HCT116 (cell line): ENCODE measurements at regions not wholly inside any gene's neighbourhood (a gene's known extent, or its start where the extent isn't known, plus 50 kb on each side); places are given as distances from the start of the nearest gene placed in this dataset.

Source experiments
- ATAC-seq: fragments of 200-7000 bp; cut with Tn5 transposase; 2 replicates; pipeline ENCODE4 v1.9.1; 2020; ENCODE audit warnings: mild to moderate bottlenecking, moderate library complexity
- BruUV-seq: library from RNA; stranded (reverse); fragments of 400-500 nt; replicated peaks from 2 replicates; lab custom pipeline; 2021; lab: Mats Ljungman, UMichigan
- CTCF ChIA-PET: fragments of 300-600 bp; sonication (Branson Sonifier 250); formaldehyde crosslinking; loops from one replicate; lab custom pipeline; 2021; ENCODE audit warnings: antibody characterized with exemption; lab: Charles Lee
- POLR2A ChIA-PET: fragments of 300-600, 350-600 bp; sonication (Branson Sonifier 250); formaldehyde crosslinking; loops from one replicate; lab custom pipeline; 2021; ENCODE audit warnings: antibody characterized with exemption; lab: Charles Lee
- RAD21 ChIA-PET, 2 experiments: fragments of 300-600 bp; sonication (Branson Sonifier 250); formaldehyde crosslinking; loops; one replicate each; lab custom pipeline; 2023; ENCODE audit warnings: low total read pairs in 2 of 2; ENCODE audit not compliant: uncharacterized antibody in 2 of 2, unreplicated experiment in 2 of 2, low non-redundant PET in 1 of 2; lab: Charles Lee
- DNase-seq: peaks from one replicate; pipeline ENCODE4 v3.0.0-alpha.2; 2010; ENCODE audit warnings: low read depth, low spot score
- H2AFZ ChIP-seq: fragments of 200-600 bp; shearing (Covaris generic), sonication (generic); 2 replicates; pipeline ENCODE4 v1.6.1; 2017; ENCODE audit warnings: low read depth, mixed run types, mixed read lengths, antibody characterized with exemption, low read length; ENCODE audit not compliant: poor library complexity, severe bottlenecking
- H3K27ac ChIP-seq: 2 replicates; pipeline ENCODE4 v1.5.1; 2012; ENCODE audit warnings: low read depth, low read length
- H3K27me3 ChIP-seq: fragments of 200-600 bp; sonication (generic); 2 replicates; pipeline ENCODE4 v1.6.1; 2016; ENCODE audit warnings: mixed run types, low read length, mixed read lengths; ENCODE audit not compliant: insufficient read depth
- H3K36me3 ChIP-seq, 2 experiments: fragments of 200-500 bp in 1 of 2; fragments of 200-600 bp in 1 of 2; sonication (Bioruptor generic) in 1 of 2; sonication (generic) in 1 of 2; 2 replicates each; pipeline versions ENCODE4 v1.5.1 to v1.6.1; 2014 to 2016; ENCODE audit warnings: low read length in 2 of 2, inconsistent platforms in 1 of 2, mixed read lengths in 1 of 2, mixed run types in 1 of 2; ENCODE audit not compliant: insufficient read depth in 2 of 2, control insufficient read depth in 1 of 2
- H3K4me1 ChIP-seq, 2 experiments: fragments of 200-600 bp in 1 of 2; sonication (generic) in 1 of 2; 2 replicates each; pipeline versions ENCODE4 v1.5.1 to v1.6.1; 2012 to 2017; ENCODE audit warnings: low read length in 2 of 2, inconsistent platforms in 1 of 2, mild to moderate bottlenecking in 1 of 2, mixed read lengths in 1 of 2, mixed run types in 1 of 2, moderate library complexity in 1 of 2; ENCODE audit not compliant: insufficient read depth in 2 of 2, control insufficient read depth in 1 of 2
- H3K4me2 ChIP-seq: fragments of 200-600 bp; sonication (generic); 2 replicates; pipeline ENCODE4 v1.6.1; 2017; ENCODE audit warnings: mixed run types, low read length, mixed read lengths
- H3K4me3 ChIP-seq, 2 experiments: fragments of 200-600 bp in 1 of 2; sonication (generic) in 1 of 2; replicated peaks in 1 of 2; 2 replicates each; pipeline ENCODE4 v1.5.1; 2011 to 2016; ENCODE audit warnings: low read length in 2 of 2, control low read depth in 1 of 2, low read depth in 1 of 2, mild to moderate bottlenecking in 1 of 2, mixed read lengths in 1 of 2, mixed run types in 1 of 2
- H3K79me2 ChIP-seq: fragments of 200-600 bp; sonication (generic); 2 replicates; pipeline ENCODE4 v1.6.1; 2017; ENCODE audit warnings: mild to moderate bottlenecking, mixed run types, low read length, moderate library complexity, mixed read lengths; ENCODE audit not compliant: insufficient read depth
- H3K9ac ChIP-seq: fragments of 200-600 bp; sonication (generic); 2 replicates; pipeline ENCODE4 v1.6.1; 2016; ENCODE audit warnings: low read length, mixed read lengths
- H3K9me2 ChIP-seq: fragments of 200-600 bp; sonication (generic), shearing (Covaris generic); 2 replicates; pipeline ENCODE4 v1.6.1; 2017; ENCODE audit warnings: mixed run types, mild to moderate bottlenecking, moderate library complexity; ENCODE audit not compliant: insufficient read depth
- H3K9me3 ChIP-seq, 2 experiments: fragments of 200-500 bp in 1 of 2; fragments of 200-600 bp in 1 of 2; sonication (Bioruptor generic) in 1 of 2; sonication (generic) in 1 of 2; 2 replicates each; pipeline ENCODE4 v1.6.1; 2014 to 2017; ENCODE audit warnings: low read length in 2 of 2, mixed read lengths in 2 of 2, inconsistent platforms in 1 of 2, low read depth in 1 of 2, mild to moderate bottlenecking in 1 of 2, mixed run types in 1 of 2, moderate library complexity in 1 of 2; ENCODE audit not compliant: control insufficient read depth in 1 of 2, insufficient read depth in 1 of 2
- H4K20me1 ChIP-seq: fragments of 200-600 bp; sonication (generic), shearing (Covaris generic); 2 replicates; pipeline ENCODE4 v1.6.1; 2017; ENCODE audit warnings: mixed run types, mild to moderate bottlenecking, moderate library complexity; ENCODE audit not compliant: insufficient read depth
- CEBPB ChIP-seq: IDR thresholded peaks from 2 replicates; pipeline ENCODE4 v1.6.1; 2012; ENCODE audit warnings: low read depth
- EGR1 ChIP-seq: IDR thresholded peaks from 2 replicates; pipeline ENCODE4 v1.6.1; 2012; ENCODE audit warnings: low read depth
- ELF1 ChIP-seq: IDR thresholded peaks from 2 replicates; pipeline ENCODE4 v1.6.1; 2012; ENCODE audit warnings: low read depth, borderline replicate concordance
- EZH2 ChIP-seq: fragments of 200-600 bp; sonication (generic); IDR thresholded peaks from 2 replicates; pipeline ENCODE4 v1.6.1; 2017; ENCODE audit warnings: antibody characterized with exemption, mixed run types
- EZH2phosphoT487 ChIP-seq: fragments of 200-600 bp; IDR thresholded peaks from 2 replicates; pipeline ENCODE4 v1.6.1; 2018; ENCODE audit warnings: antibody characterized with exemption, borderline replicate concordance
- JUND ChIP-seq: IDR thresholded peaks from 2 replicates; pipeline ENCODE4 v1.6.1; 2012
- POLR2A ChIP-seq: IDR thresholded peaks from 2 replicates; pipeline ENCODE4 v1.7.0; 2011; ENCODE audit warnings: borderline replicate concordance; ENCODE audit not compliant: insufficient read depth, insufficient read length; ENCODE audit errors: extremely low read depth
- POLR2AphosphoS5 ChIP-seq: IDR thresholded peaks from 2 replicates; pipeline ENCODE4 v1.6.1; 2011; ENCODE audit warnings: mild to moderate bottlenecking, low read depth, low read length, moderate library complexity
- RAD21 ChIP-seq: IDR thresholded peaks from 2 replicates; pipeline ENCODE4 v1.6.1; 2012; ENCODE audit warnings: low read depth, mild to moderate bottlenecking
- SP1 ChIP-seq: IDR thresholded peaks from 2 replicates; pipeline ENCODE4 v1.6.1; 2012; ENCODE audit warnings: low read depth
- SRF ChIP-seq: IDR thresholded peaks from 2 replicates; pipeline ENCODE4 v1.6.1; 2012; ENCODE audit warnings: low read depth
- YY1 ChIP-seq: IDR thresholded peaks from 2 replicates; pipeline ENCODE4 v1.6.1; 2011; ENCODE audit warnings: low read length, low read depth, moderate library complexity, mild to moderate bottlenecking; ENCODE audit not compliant: insufficient replicate concordance; ENCODE audit errors: extremely low read depth
- ZFX ChIP-seq: fragments of 450-650 bp; IDR thresholded peaks from 2 replicates; pipeline ENCODE4 v1.6.1; 2017
- ZNF274 ChIP-seq: fragments of 200-500 bp; sonication (Bioruptor generic); IDR thresholded peaks from 2 replicates; pipeline ENCODE4 v1.6.1; 2014; ENCODE audit warnings: mild to moderate bottlenecking, low read depth, low read length, inconsistent platforms
- intact Hi-C: fragments of 100-400 bp; cut with micrococcal nuclease; formaldehyde crosslinking; loops from 2 replicates; pipeline ENCODE4 v1.10.0; 2022
- TF ChIP-seq, protein P1 (sequence below): IDR thresholded peaks from 2 replicates; pipeline ENCODE4 v1.6.1; 2012; ENCODE audit warnings: low read depth
- TF ChIP-seq, protein P2 (sequence below): IDR thresholded peaks from 2 replicates; pipeline ENCODE4 v1.6.1; 2012
- TF ChIP-seq, protein P3 (sequence below): IDR thresholded peaks from 2 replicates; pipeline ENCODE4 v1.6.1; 2011; ENCODE audit warnings: mild to moderate bottlenecking, low read length, moderate library complexity; ENCODE audit not compliant: insufficient replicate concordance; ENCODE audit errors: extremely low read depth

DNA sequence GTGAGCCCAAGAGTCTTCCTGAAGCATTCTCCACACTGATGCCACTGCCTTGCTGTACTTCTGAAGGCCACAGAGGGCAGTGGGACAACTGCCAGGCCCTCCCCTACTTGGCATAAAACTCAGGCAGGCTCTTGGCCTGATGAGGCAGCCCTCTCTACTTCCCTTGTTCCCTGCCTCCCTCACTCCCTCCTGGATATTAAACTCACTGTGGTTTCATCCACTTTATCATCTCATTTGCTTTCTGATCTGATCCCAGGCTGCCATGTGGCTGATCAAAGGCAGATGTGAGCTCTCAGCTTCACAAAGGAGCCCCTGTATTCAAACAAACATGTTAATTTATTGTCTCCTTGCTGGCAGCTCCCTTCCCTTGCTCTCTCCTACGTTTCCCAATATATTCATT, 533.5 kb downstream of the IGSF11 start (continued):
- TF ChIP-seq ZNF274 (no peak), YY1 (no peak)
- TF ChIP-seq, all 23 proteins: peak for 0

DNA sequence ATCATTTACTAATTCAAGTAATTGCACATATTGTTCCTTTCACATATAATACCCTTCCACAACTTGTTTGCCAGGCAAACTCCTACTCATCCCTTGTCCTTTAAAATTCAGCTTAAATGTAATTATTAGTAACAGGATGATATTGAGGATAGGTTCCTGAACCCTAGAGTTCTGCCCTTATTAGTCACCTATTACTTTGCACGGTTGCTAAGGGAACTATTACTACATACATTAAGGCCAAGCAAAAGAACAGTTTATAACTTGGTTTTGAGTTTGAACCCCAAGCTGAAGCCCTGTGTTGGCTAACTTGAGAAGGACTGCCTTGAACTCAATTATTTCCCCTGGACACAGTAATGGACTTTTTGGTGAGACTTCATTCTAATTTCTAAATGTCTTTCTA, 529.7 kb downstream of the IGSF11 start:
- ATAC-seq (no peak), DNase-seq (no peak)
- H3K4me1 ChIP-seq: peaks cover 0 to 6% of the 10 kb centered on the region in 2 experiments; a peak in 1 of 4 replicates
- no peak overlapping the region for H3K4me3 ChIP-seq
- no peaks in the 10 kb centered on the region for H4K20me1 ChIP-seq
- TF ChIP-seq, protein P1, sequence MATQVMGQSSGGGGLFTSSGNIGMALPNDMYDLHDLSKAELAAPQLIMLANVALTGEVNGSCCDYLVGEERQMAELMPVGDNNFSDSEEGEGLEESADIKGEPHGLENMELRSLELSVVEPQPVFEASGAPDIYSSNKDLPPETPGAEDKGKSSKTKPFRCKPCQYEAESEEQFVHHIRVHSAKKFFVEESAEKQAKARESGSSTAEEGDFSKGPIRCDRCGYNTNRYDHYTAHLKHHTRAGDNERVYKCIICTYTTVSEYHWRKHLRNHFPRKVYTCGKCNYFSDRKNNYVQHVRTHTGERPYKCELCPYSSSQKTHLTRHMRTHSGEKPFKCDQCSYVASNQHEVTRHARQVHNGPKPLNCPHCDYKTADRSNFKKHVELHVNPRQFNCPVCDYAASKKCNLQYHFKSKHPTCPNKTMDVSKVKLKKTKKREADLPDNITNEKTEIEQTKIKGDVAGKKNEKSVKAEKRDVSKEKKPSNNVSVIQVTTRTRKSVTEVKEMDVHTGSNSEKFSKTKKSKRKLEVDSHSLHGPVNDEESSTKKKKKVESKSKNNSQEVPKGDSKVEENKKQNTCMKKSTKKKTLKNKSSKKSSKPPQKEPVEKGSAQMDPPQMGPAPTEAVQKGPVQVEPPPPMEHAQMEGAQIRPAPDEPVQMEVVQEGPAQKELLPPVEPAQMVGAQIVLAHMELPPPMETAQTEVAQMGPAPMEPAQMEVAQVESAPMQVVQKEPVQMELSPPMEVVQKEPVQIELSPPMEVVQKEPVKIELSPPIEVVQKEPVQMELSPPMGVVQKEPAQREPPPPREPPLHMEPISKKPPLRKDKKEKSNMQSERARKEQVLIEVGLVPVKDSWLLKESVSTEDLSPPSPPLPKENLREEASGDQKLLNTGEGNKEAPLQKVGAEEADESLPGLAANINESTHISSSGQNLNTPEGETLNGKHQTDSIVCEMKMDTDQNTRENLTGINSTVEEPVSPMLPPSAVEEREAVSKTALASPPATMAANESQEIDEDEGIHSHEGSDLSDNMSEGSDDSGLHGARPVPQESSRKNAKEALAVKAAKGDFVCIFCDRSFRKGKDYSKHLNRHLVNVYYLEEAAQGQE: no peak
- no peak for TF ChIP-seq EZH2phosphoT487
- no peak for TF ChIP-seq SRF
- TF ChIP-seq EGR1: no peak
- TF ChIP-seq JUND: no peak
- no peak for TF ChIP-seq POLR2A
- no peak for TF ChIP-seq CEBPB
- TF ChIP-seq SP1: no peak
- TF ChIP-seq, protein P2, sequence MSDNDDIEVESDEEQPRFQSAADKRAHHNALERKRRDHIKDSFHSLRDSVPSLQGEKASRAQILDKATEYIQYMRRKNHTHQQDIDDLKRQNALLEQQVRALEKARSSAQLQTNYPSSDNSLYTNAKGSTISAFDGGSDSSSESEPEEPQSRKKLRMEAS: no peak
- no peak for TF ChIP-seq ELF1
- TF ChIP-seq, protein P3, sequence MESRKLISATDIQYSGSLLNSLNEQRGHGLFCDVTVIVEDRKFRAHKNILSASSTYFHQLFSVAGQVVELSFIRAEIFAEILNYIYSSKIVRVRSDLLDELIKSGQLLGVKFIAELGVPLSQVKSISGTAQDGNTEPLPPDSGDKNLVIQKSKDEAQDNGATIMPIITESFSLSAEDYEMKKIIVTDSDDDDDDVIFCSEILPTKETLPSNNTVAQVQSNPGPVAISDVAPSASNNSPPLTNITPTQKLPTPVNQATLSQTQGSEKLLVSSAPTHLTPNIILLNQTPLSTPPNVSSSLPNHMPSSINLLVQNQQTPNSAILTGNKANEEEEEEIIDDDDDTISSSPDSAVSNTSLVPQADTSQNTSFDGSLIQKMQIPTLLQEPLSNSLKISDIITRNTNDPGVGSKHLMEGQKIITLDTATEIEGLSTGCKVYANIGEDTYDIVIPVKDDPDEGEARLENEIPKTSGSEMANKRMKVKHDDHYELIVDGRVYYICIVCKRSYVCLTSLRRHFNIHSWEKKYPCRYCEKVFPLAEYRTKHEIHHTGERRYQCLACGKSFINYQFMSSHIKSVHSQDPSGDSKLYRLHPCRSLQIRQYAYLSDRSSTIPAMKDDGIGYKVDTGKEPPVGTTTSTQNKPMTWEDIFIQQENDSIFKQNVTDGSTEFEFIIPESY: no peak
- no peak for TF ChIP-seq POLR2AphosphoS5
- TF ChIP-seq YY1: no peak
- no peak for TF ChIP-seq EZH2
- no peak for TF ChIP-seq RAD21
- no peak for TF ChIP-seq ZFX
- H3K9me2 ChIP-seq: no peaks in the 10 kb centered on the region
- BruUV-seq: no TSS peak
- no peaks in the 10 kb centered on the region for H3K9me3 ChIP-seq
- ChIA-PET RAD21 (no interaction called here), CTCF (no interaction called here), POLR2A (no interaction called here)
- H3K4me2 ChIP-seq: no peak overlapping the region
- no peak overlapping the region for H3K9ac ChIP-seq
- H3K27ac ChIP-seq: no peak overlapping the region
- no peaks in the 10 kb centered on the region for H3K27me3 ChIP-seq
- H3K36me3 ChIP-seq: no peaks in the 10 kb centered on the region
- H2AFZ ChIP-seq: no peak overlapping the region
- H3K79me2 ChIP-seq: no peaks in the 10 kb centered on the region
- intact Hi-C loops: no loop called here
